ENCODE measurements at regions not wholly inside any gene's neighbourhood (a gene's known extent, or its start where the extent isn't known, plus 50 kb on each side); places are given as distances from the start of the nearest gene placed in this dataset.

DNA sequence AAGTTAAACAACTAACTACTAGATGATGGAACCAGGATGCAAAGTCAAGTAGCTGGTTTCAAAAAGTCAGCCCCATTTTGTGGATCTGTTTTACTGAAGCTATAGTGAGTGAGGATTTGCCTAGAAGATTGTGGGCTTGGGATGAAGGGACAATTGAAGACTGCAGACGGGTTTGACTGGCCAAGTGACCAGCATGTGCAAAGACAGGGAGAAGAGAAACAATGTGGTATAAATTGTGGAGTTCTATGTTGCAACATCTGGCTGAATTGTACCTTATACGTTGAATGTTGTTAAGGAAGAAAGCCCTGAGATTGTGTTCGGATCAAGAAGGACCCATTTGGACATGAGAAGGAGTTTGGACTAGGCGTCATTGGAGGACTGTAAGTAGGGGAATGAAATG, 101.8 kb downstream of the MAT2B start:
- Histone ChIP-seq H3K27me3 (no peaks in the 10 kb centered on the region), H3K4me3 (ENCODE audit: low read depth, low read length) (no peak overlapping the region), H3K4me1 (no peaks in the 10 kb centered on the region), H3K9me3 (no peaks in the 10 kb centered on the region), H3K36me3 (no peaks in the 10 kb centered on the region)
- TF ChIP-seq CTCF (IDR thresholded peaks at IDR 0.05; ENCODE audit: low read depth, low read length): no peak
- no peak for DNase-seq

- Histone ChIP-seq H3K4me3 (ENCODE audit: low read depth, low read length) (no peak overlapping the region), H3K9me3 (no peaks in the 10 kb centered on the region), H3K4me1 (peaks cover 6% of the 10 kb centered on the region), H3K27me3 (no peaks in the 10 kb centered on the region), H3K36me3 (no peaks in the 10 kb centered on the region)
- no peak for TF ChIP-seq CTCF (IDR thresholded peaks at IDR 0.05; ENCODE audit: low read depth, low read length)
- DNase-seq: no peak
Measured at GRCh38 chr5:163608621-163609020, 103.2 kb downstream of the MAT2B start.

DNA sequence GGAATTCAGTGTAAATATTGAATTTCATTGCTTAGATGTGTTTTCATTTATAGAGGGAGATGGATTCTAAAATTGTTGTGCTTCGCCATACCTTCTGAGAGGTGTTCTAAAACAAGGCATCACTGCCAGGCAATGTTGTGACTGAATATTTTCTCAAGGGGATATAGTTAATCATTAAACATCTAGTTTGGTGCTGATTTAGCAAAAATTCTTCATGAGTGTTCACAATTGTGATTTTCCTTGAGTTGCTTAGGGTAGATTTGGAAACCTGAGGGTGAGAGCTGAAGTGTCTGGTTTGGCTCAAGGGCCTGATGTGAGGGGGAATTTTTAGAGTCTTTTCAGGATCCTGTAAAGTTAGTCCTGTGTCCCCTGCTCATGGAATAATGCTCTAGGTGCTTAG, 104.5 kb downstream of the MAT2B start:
- no peak for TF ChIP-seq CTCF (IDR thresholded peaks at IDR 0.05; ENCODE audit: low read depth, low read length)
- no peak overlapping the region for H3K4me3 ChIP-seq (ENCODE audit: low read depth, low read length)

DNA sequence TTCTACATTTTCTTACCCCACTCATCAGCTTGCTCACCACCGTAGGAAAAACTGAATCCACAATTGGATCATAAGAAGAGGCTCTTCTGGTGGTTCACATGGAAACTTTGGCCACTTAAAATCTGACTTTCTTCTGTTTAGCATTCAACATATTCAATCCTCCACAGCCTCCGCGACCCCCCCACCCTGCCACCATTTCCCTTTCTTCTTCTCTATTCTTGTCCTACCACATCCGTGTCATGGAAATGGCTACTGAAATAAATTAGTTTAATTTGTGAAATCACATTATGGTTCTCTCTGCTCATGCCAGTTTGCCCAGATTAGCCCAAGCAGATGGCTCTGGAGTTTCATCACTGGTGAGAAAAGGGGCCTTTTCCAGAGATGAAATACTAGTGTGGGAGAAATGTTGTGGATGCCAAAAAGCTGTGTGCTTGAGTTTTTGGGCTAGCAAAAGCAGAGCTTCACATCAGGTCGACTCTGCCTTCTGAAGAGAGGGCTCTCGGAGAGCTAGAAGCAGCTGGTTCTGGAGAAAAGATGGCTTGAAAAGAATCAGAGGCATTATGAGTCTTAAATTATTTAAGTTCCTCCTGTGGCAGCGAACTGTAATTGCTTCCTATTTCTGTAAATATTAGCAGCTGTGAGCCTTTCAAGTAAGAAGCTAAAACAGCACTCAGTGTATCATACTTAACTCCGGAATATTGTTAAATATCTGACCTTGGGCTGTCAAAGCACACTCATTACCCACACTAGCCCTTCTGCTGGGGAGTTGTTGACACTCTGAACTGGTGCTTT, 107.1 kb downstream of the MAT2B start:
- Histone ChIP-seq H3K4me3 (ENCODE audit: low read depth, low read length) (no peak overlapping the region), H3K9me3 (no peaks in the 10 kb centered on the region), H3K4me1 (peaks cover 6% of the 10 kb centered on the region), H3K27me3 (no peaks in the 10 kb centered on the region), H3K36me3 (no peaks in the 10 kb centered on the region)
- TF ChIP-seq CTCF (IDR thresholded peaks at IDR 0.05; ENCODE audit: low read depth, low read length): no peak
- peak; percentile 13 for DNase-seq

More for the DNA sequence above, 104.5 kb downstream of the MAT2B start:
- Histone ChIP-seq H3K27me3 (no peaks in the 10 kb centered on the region), H3K9me3 (no peaks in the 10 kb centered on the region), H3K4me1 (peaks cover 6% of the 10 kb centered on the region), H3K36me3 (no peaks in the 10 kb centered on the region)
- no peak for DNase-seq

GRCh38 chr5:163613150-163613442, 107.7 kb downstream of the MAT2B start:
- Histone ChIP-seq H3K36me3 (no peaks in the 10 kb centered on the region), H3K4me3 (ENCODE audit: low read depth, low read length) (no peak overlapping the region), H3K4me1 (peaks cover 6% of the 10 kb centered on the region), H3K27me3 (no peaks in the 10 kb centered on the region), H3K9me3 (no peaks in the 10 kb centered on the region)
- TF ChIP-seq CTCF (IDR thresholded peaks at IDR 0.05; ENCODE audit: low read depth, low read length): no peak
- no peak for DNase-seq

DNA sequence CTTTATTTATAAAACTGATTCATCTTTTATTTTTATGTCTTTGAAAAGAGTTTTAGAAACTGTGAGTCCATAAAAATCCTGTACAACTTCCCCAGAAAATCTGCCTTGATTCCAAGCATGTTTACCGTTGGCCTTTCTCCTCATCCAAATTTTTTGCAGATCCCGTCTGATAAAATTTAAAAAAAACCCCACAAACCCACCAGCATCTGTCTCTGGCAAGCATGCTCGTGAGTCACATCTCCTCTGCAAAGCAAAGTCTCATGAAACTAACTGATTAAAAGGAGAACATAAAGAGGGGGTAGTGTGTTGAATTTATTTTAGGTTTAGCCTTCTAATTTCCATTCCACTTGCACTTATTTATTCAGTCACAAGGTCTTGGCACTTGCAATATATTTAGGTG, 109.4 kb downstream of the MAT2B start:
- DNase-seq: no peak

More for the DNA sequence above, 109.4 kb downstream of the MAT2B start:
- TF ChIP-seq CTCF (IDR thresholded peaks at IDR 0.05; ENCODE audit: low read depth, low read length): no peak
- Histone ChIP-seq H3K9me3 (no peaks in the 10 kb centered on the region), H3K27me3 (no peaks in the 10 kb centered on the region), H3K4me3 (ENCODE audit: low read depth, low read length) (no peak overlapping the region), H3K36me3 (no peaks in the 10 kb centered on the region), H3K4me1 (peaks cover 10% of the 10 kb centered on the region)

Data from BE2C (cell line).